ENCODE measurements at regions not wholly inside any gene's neighbourhood (a gene's known extent, or its start where the extent isn't known, plus 50 kb on each side); places are given as distances from the start of the nearest gene placed in this dataset.

- Mint-ChIP-seq H3K4me1 (no peaks in the 10 kb centered on the region), H3K36me3 (ENCODE audit: low read depth) (no peaks in the 10 kb centered on the region), H3K27ac (no peak overlapping the region), H3K27me3 (peaks cover 8% of the 10 kb centered on the region), H3K9me3 (no peaks in the 10 kb centered on the region), H3K4me3 (no peak overlapping the region)
- POLR2A ChIA-PET = no interaction called here
- CTCF ChIA-PET = no interaction called here
- DNase-seq = no peak
Measured at GRCh38 chr6:18335948-18336347, 51.2 kb upstream of the RNF144B start.

- H3K9me3 Mint-ChIP-seq = no peaks in the 10 kb centered on the region
- DNase-seq = no peak
- no peak overlapping the region for H3K27ac Mint-ChIP-seq
- peaks cover 10% of the 10 kb centered on the region for H3K27me3 Mint-ChIP-seq
- H3K4me1 Mint-ChIP-seq = no peaks in the 10 kb centered on the region
- H3K4me3 Mint-ChIP-seq = no peak overlapping the region
- CTCF ChIA-PET = no interaction called here
- POLR2A ChIA-PET = no interaction called here
- no peaks in the 10 kb centered on the region for H3K36me3 Mint-ChIP-seq (ENCODE audit: low read depth)
Measured at GRCh38 chr6:18334251-18334650, 52.9 kb upstream of the RNF144B start.

- Mint-ChIP-seq H3K27ac (no peak overlapping the region), H3K9me3 (no peaks in the 10 kb centered on the region), H3K4me1 (peaks cover 16% of the 10 kb centered on the region), H3K27me3 (peaks cover 9% of the 10 kb centered on the region), H3K36me3 (ENCODE audit: low read depth) (no peaks in the 10 kb centered on the region), H3K4me3 (no peak overlapping the region)
- ChIA-PET CTCF (interaction anchor here (1.0 kb wide), 1 partner anchor 172 kb away, joined by 3 read pairs; no protein-coding TSS in a partner anchor), POLR2A (no interaction called here)
- no peak for DNase-seq
Measured at GRCh38 chr6:18330548-18331081, 56.5 kb upstream of the RNF144B start.

- H3K4me3 Mint-ChIP-seq = no peak overlapping the region
- ChIA-PET POLR2A (no interaction called here), CTCF (interaction anchor here (1.4 kb wide), 1 partner anchor 11 kb away, joined by 4 read pairs; no protein-coding TSS in a partner anchor)
- no peak for DNase-seq
- peaks cover 9% of the 10 kb centered on the region for H3K27me3 Mint-ChIP-seq
- H3K36me3 Mint-ChIP-seq (ENCODE audit: low read depth) = no peaks in the 10 kb centered on the region
- peaks cover 16% of the 10 kb centered on the region for H3K4me1 Mint-ChIP-seq
- no peak overlapping the region for H3K27ac Mint-ChIP-seq
- no peaks in the 10 kb centered on the region for H3K9me3 Mint-ChIP-seq
Measured at GRCh38 chr6:18329776-18330175, 57.4 kb upstream of the RNF144B start.

- Mint-ChIP-seq H3K36me3 (ENCODE audit: low read depth) (no peaks in the 10 kb centered on the region), H3K27ac (no peak overlapping the region), H3K9me3 (no peaks in the 10 kb centered on the region), H3K27me3 (peaks cover 9% of the 10 kb centered on the region), H3K4me1 (peaks cover 16% of the 10 kb centered on the region), H3K4me3 (no peak overlapping the region)
- ChIA-PET POLR2A (no interaction called here), CTCF (interaction anchor here (1.0 to 1.1 kb wide), 2 partner anchors 10 to 173 kb away, joined by 3 read pairs; no protein-coding TSS in a partner anchor)
- no peak for DNase-seq
Measured at GRCh38 chr6:18328540-18328939, 58.6 kb upstream of the RNF144B start.

GRCh38 chr6:18328070-18328469 is 59.1 kb upstream of the RNF144B start:
- H3K36me3 Mint-ChIP-seq (ENCODE audit: low read depth) = no peaks in the 10 kb centered on the region
- ChIA-PET CTCF (interaction anchor here (0.9 to 1.1 kb wide), 4 partner anchors 9 to 176 kb away, joined by 3 read pairs; no protein-coding TSS in a partner anchor), POLR2A (no interaction called here)
- peaks cover 16% of the 10 kb centered on the region for H3K4me1 Mint-ChIP-seq
- no peak overlapping the region for H3K27ac Mint-ChIP-seq
- H3K9me3 Mint-ChIP-seq = no peaks in the 10 kb centered on the region
- no peak for DNase-seq
- no peak overlapping the region for H3K4me3 Mint-ChIP-seq
- peaks cover 9% of the 10 kb centered on the region for H3K27me3 Mint-ChIP-seq

GRCh38 chr6:18327626-18328025 is 59.5 kb upstream of the RNF144B start:
- H3K4me3 Mint-ChIP-seq = no peak overlapping the region
- no peaks in the 10 kb centered on the region for H3K9me3 Mint-ChIP-seq
- ChIA-PET CTCF (interaction anchor here (0.9 to 1.1 kb wide), 4 partner anchors 9 to 176 kb away, joined by 3 read pairs; no protein-coding TSS in a partner anchor), POLR2A (no interaction called here)
- H3K27ac Mint-ChIP-seq = no peak overlapping the region
- peaks cover 6% of the 10 kb centered on the region for H3K27me3 Mint-ChIP-seq
- no peaks in the 10 kb centered on the region for H3K36me3 Mint-ChIP-seq (ENCODE audit: low read depth)
- peaks cover 16% of the 10 kb centered on the region for H3K4me1 Mint-ChIP-seq
- DNase-seq = no peak

- H3K4me3 Mint-ChIP-seq = no peak overlapping the region
- no peaks in the 10 kb centered on the region for H3K9me3 Mint-ChIP-seq
- peaks cover 4% of the 10 kb centered on the region for H3K27me3 Mint-ChIP-seq
- CTCF ChIA-PET = interaction anchor here (0.6 to 1.1 kb wide), 2 partner anchors 10 to 177 kb away, joined by 3 read pairs; no protein-coding TSS in a partner anchor
- no peaks in the 10 kb centered on the region for H3K36me3 Mint-ChIP-seq (ENCODE audit: low read depth)
- DNase-seq = no peak
- POLR2A ChIA-PET = no interaction called here
- no peak overlapping the region for H3K27ac Mint-ChIP-seq
- H3K4me1 Mint-ChIP-seq = peaks cover 16% of the 10 kb centered on the region
Measured at GRCh38 chr6:18326980-18327379, 60.2 kb upstream of the RNF144B start.

- no peaks in the 10 kb centered on the region for H3K36me3 Mint-ChIP-seq (ENCODE audit: low read depth)
- H3K9me3 Mint-ChIP-seq = no peaks in the 10 kb centered on the region
- H3K27me3 Mint-ChIP-seq = peaks cover 3% of the 10 kb centered on the region
- no peak for DNase-seq
- no peak overlapping the region for H3K27ac Mint-ChIP-seq
- POLR2A ChIA-PET = no interaction called here
- peaks cover 16% of the 10 kb centered on the region for H3K4me1 Mint-ChIP-seq
- H3K4me3 Mint-ChIP-seq = no peak overlapping the region
- CTCF ChIA-PET = interaction anchor here (0.7 kb wide), 1 partner anchor 43 kb away, joined by 4 read pairs; no protein-coding TSS in a partner anchor
Measured at GRCh38 chr6:18326001-18326400, 61.1 kb upstream of the RNF144B start.

- no peak for DNase-seq
- H3K4me3 Mint-ChIP-seq = no peak overlapping the region
- H3K4me1 Mint-ChIP-seq = peaks cover 16% of the 10 kb centered on the region
- ChIA-PET CTCF (interaction anchor here (2.2 kb wide), 1 partner anchor 178 kb away, joined by 9 read pairs; no protein-coding TSS in a partner anchor), POLR2A (no interaction called here)
- no peaks in the 10 kb centered on the region for H3K36me3 Mint-ChIP-seq (ENCODE audit: low read depth)
- H3K27ac Mint-ChIP-seq = no peak overlapping the region
- H3K27me3 Mint-ChIP-seq = no peaks in the 10 kb centered on the region
- H3K9me3 Mint-ChIP-seq = no peaks in the 10 kb centered on the region
Measured at GRCh38 chr6:18324706-18325042, 60.3 kb upstream of the DEK start.

- Mint-ChIP-seq H3K9me3 (no peaks in the 10 kb centered on the region), H3K36me3 (ENCODE audit: low read depth) (no peaks in the 10 kb centered on the region), H3K4me3 (no peak overlapping the region), H3K27ac (no peak overlapping the region), H3K27me3 (no peaks in the 10 kb centered on the region), H3K4me1 (peaks cover 16% of the 10 kb centered on the region)
- DNase-seq = no peak
- POLR2A ChIA-PET = no interaction called here
- CTCF ChIA-PET = interaction anchor here (0.7 to 3.2 kb wide), 9 partner anchors 9 to 181 kb away, joined by 3 to 11 read pairs (median 4); partner anchors contain the start of gene RNF144B
Measured at GRCh38 chr6:18323935-18324705, 59.8 kb upstream of the DEK start.

- no peak overlapping the region for H3K4me3 Mint-ChIP-seq
- CTCF ChIA-PET = no interaction called here
- H3K27ac Mint-ChIP-seq = no peak overlapping the region
- peaks cover 7% of the 10 kb centered on the region for H3K27me3 Mint-ChIP-seq
- no peaks in the 10 kb centered on the region for H3K36me3 Mint-ChIP-seq (ENCODE audit: low read depth)
- POLR2A ChIA-PET = no interaction called here
- no peak for DNase-seq
- H3K4me1 Mint-ChIP-seq = no peaks in the 10 kb centered on the region
- no peaks in the 10 kb centered on the region for H3K9me3 Mint-ChIP-seq
Measured at GRCh38 chr6:18317850-18318249, 53.5 kb upstream of the DEK start.

- POLR2A ChIA-PET = no interaction called here
- Mint-ChIP-seq H3K27me3 (peaks cover 7% of the 10 kb centered on the region), H3K36me3 (ENCODE audit: low read depth) (no peaks in the 10 kb centered on the region), H3K4me3 (no peak overlapping the region), H3K4me1 (no peaks in the 10 kb centered on the region), H3K9me3 (no peaks in the 10 kb centered on the region), H3K27ac (no peak overlapping the region)
- CTCF ChIA-PET = no interaction called here
- no peak for DNase-seq
Measured at GRCh38 chr6:18314317-18314997, 50.1 kb upstream of the DEK start.

Measured in activated CD4-positive, alpha-beta memory T cell treated with anti-CD3 and anti-CD28 coated beads, Interleukin-2, amount 10 ng/mL, durations not matched to agents 7 days and 5 days (primary cell).